Left ventricle myocardium inferior (tissue), 1 donor: ENCODE measurements at regions not wholly inside any gene's neighbourhood (a gene's known extent, or its start where the extent isn't known, plus 50 kb on each side); places are given as distances from the start of the nearest gene placed in this dataset.

Experiments
- DNase-seq: peaks from one replicate; pipeline ENCODE4 v3.0.0-alpha.2; 2020
- H3K27ac ChIP-seq: fragments of 200-600 bp; replicated peaks from 2 replicates; pipeline ENCODE4 v1.8.0; 2021
- H3K27me3 ChIP-seq: fragments of 200-600 bp; 2 replicates; pipeline ENCODE4 v1.8.0; 2021; ENCODE audit warnings: low read depth
- H3K36me3 ChIP-seq: fragments of 200-600 bp; 2 replicates; pipeline ENCODE4 v1.8.0; 2021
- H3K4me1 ChIP-seq: fragments of 200-600 bp; 2 replicates; pipeline ENCODE4 v1.8.0; 2021
- H3K4me3 ChIP-seq: fragments of 200-600 bp; 2 replicates; pipeline ENCODE4 v1.8.0; 2021; ENCODE audit warnings: mild to moderate bottlenecking, moderate library complexity
- H3K9me3 ChIP-seq: fragments of 200-600 bp; replicated peaks from 2 replicates; pipeline ENCODE4 v1.8.0; 2021
- intact Hi-C: fragments of 100-400 bp; cut with micrococcal nuclease; formaldehyde crosslinking; loops from one replicate; pipeline ENCODE4 v1.11.0; 2022
- TF ChIP-seq, protein P1 (sequence below): fragments of 200-600 bp; IDR thresholded peaks from 2 replicates; pipeline ENCODE4 v1.8.0; 2021; ENCODE audit warnings: antibody characterized with exemption, mild to moderate bottlenecking, borderline replicate concordance
- donor health status: DM: no; HTN: yes; CAD: no; lungs with severe emphysema.

DNA sequence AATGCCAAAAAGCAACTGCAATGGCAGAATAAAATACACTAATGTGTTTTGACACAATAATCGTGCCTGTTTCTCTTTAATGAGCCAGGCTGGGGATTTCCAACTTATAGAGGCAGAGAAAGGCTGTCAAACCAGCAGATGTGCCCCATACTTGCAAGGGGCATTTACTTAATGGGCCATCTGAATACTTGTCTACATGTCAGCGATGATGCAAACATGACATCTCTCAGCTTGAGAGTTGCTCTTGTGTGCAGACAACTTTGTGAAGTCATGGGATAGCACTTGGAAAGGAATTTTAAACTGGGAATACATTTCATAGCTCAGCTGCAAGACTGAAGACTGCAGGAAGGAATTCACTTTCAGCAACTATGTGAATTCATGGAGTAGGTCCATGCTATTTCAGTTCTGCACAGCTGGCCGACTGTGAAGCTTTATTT is 127.4 kb upstream of the ADAMTS9 start:
- Histone ChIP-seq H3K4me3 (peak overlapping the region; percentile 21), H3K4me1 (peaks cover 35% of the 10 kb centered on the region), H3K27ac (peak overlapping the region; percentile 66), H3K27me3 (no peaks in the 10 kb centered on the region), H3K9me3 (no peaks in the 10 kb centered on the region), H3K36me3 (no peaks in the 10 kb centered on the region)
- DNase-seq = no peak
- TF ChIP-seq, protein P1, sequence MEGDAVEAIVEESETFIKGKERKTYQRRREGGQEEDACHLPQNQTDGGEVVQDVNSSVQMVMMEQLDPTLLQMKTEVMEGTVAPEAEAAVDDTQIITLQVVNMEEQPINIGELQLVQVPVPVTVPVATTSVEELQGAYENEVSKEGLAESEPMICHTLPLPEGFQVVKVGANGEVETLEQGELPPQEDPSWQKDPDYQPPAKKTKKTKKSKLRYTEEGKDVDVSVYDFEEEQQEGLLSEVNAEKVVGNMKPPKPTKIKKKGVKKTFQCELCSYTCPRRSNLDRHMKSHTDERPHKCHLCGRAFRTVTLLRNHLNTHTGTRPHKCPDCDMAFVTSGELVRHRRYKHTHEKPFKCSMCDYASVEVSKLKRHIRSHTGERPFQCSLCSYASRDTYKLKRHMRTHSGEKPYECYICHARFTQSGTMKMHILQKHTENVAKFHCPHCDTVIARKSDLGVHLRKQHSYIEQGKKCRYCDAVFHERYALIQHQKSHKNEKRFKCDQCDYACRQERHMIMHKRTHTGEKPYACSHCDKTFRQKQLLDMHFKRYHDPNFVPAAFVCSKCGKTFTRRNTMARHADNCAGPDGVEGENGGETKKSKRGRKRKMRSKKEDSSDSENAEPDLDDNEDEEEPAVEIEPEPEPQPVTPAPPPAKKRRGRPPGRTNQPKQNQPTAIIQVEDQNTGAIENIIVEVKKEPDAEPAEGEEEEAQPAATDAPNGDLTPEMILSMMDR = peak; percentile 36
- intact Hi-C loops = no loop called here

DNA sequence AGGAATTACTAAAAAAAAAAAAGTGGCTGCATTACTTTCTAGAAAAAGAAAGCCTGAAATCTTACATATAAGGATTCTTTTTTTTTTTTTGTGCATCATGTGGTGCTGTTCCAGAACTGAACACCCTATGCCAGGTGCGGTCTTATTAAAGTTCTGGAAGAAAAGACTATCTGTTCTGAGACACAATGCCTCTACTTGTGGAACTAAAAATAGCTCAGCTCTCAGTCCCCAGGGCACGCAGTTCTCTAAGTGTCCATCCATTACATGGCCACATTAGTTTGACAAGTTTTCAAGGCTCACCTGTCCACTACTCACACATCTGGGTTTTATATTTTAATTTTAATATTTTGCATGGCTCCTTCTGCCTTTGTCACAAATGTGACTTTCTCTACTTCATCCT is 126.6 kb upstream of the ADAMTS9 start:
- intact Hi-C loops = no loop called here
- DNase-seq = no peak

DNA sequence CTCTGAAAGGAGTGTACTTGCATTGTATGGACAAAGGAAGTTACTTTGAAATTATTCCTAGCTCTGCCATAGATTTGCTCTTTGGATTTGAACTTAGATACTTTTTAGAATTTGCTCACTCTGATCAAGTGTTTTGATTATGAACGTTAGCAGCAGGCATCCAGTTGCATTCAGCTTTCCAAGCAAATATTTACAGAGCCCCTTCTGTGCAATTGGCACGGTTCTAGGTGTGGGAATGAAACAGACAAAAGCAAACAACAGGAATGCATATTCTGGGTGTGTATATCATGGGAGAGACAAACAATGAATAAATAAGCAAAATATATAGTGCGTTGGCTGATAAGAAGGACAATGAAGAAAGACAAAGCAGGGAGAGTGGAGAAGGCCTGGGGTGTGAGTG is 125.5 kb upstream of the ADAMTS9 start:
- H3K4me3 ChIP-seq = no peak overlapping the region
- peaks cover 35% of the 10 kb centered on the region for H3K4me1 ChIP-seq
- intact Hi-C loops = no loop called here
- TF ChIP-seq, protein P1 = no peak
- H3K36me3 ChIP-seq = no peaks in the 10 kb centered on the region
- H3K27ac ChIP-seq = peak overlapping the region; percentile 66
- H3K9me3 ChIP-seq = no peaks in the 10 kb centered on the region
- no peak for DNase-seq
- H3K27me3 ChIP-seq = no peaks in the 10 kb centered on the region

More for the DNA sequence above, 126.6 kb upstream of the ADAMTS9 start:
- Histone ChIP-seq H3K27me3 (no peaks in the 10 kb centered on the region), H3K4me1 (peaks cover 35% of the 10 kb centered on the region), H3K4me3 (no peak overlapping the region), H3K27ac (peak overlapping the region; percentile 66), H3K36me3 (no peaks in the 10 kb centered on the region), H3K9me3 (no peaks in the 10 kb centered on the region)
- TF ChIP-seq, protein P1 = no peak

DNA sequence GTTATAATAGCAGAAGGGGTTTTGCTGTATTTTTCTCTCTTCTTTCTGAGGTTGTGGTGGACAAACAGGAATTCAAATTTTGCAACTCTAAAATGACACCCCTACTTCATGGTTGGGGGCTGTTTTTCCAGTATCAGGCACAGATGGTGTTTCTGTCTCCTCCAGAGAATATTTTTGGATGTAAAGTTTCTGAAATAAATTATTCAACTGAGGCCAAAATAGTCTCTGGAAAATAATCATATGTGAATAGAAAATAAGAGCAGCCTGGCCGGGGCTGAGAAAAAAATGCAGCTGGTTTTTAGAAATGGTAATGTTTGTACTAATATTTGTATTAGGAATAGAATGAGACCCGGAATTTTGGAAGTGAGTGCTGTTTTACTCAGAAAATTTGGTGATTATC is 121.3 kb upstream of the ADAMTS9 start:
- TF ChIP-seq, protein P1 = no peak
- intact Hi-C loops = no loop called here
- no peak for DNase-seq
- Histone ChIP-seq H3K4me1 (peaks cover 9% of the 10 kb centered on the region), H3K27me3 (no peaks in the 10 kb centered on the region), H3K4me3 (no peak overlapping the region), H3K36me3 (no peaks in the 10 kb centered on the region), H3K9me3 (no peaks in the 10 kb centered on the region), H3K27ac (no peak overlapping the region)

DNA sequence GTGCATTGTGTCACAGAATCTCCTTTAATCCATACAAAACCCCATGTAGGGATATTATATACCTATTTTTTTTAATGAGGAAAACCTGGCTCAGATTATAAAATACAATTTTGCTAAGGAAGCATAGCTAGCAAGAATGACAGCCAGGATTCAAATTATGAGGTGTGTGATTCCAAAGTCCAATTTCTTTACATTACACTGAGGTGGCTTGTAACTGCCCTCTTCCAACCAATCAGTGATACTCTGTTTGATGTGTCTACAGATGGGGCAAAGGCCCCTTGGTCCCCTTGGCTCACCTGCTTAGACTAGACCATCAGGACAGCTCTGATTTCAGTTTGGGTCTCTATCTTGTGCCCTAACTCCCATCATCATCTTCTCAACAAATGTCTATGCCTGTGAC is 120.3 kb upstream of the ADAMTS9 start:
- no peak overlapping the region for H3K4me3 ChIP-seq
- no peak for DNase-seq
- H3K36me3 ChIP-seq = no peaks in the 10 kb centered on the region
- H3K4me1 ChIP-seq = no peaks in the 10 kb centered on the region
- H3K27me3 ChIP-seq = no peaks in the 10 kb centered on the region
- no peaks in the 10 kb centered on the region for H3K9me3 ChIP-seq
- TF ChIP-seq, protein P1 = no peak
- H3K27ac ChIP-seq = no peak overlapping the region
- intact Hi-C loops = no loop called here
